ENCODE measurements at regions not wholly inside any gene's neighbourhood (a gene's known extent, or its start where the extent isn't known, plus 50 kb on each side); places are given as distances from the start of the nearest gene placed in this dataset.

DNA sequence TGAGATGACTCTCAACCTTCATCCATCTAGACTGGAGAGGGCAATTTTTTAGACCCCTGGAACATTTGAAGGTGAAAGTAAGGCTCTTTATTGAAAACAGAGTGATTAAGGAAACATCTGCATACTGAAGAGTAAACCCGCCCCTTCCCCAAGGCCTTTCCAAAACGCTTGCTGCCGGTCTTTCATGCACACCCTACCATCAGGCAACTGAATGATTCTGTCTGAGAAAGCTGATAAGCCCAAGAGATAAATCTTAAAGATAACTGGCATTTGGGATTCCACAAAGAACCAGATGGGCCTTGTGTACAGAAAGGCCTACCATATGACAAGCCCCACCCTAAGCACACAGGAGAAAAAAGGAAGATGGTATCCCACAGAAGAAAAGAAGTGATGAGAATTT lies 54.4 kb upstream of the PIK3R1 start:
- no peak for DNase-seq (ENCODE audit: low read depth in 2 of 2)

DNA sequence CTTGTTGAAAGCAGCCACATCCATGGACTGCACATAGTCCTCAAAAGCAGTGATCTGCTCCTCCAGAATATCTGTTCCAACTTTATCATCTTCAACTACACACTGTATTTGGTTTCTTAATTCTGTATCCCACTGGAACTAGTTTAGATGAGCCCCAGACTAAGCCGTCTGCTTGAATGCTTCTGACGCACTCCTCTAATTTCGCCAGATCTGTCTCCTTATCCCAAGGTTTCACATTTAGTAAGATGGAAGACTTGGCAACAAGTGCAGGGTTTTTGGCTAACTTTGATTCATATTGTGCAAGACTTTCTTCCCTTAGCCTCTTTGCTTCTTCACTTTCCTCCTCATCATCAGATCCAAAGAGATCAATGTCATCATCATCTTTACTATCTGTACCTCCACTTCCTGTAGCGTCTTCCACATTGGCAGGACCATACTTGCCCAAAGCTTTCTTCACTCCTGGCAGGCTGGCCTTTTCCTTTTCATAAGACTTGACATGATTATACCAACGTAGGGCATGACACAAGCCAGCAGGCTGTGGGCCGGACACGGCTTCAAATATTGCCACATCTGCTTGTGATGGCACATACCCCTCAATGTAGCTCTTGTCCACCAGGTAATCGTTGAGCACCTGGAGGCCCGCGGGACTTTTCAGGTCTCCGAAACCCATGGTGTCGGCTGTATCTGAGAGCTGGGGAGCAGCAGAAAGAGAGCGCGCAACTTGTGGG lies 56.2 kb upstream of the PIK3R1 start:
- DNase-seq (ENCODE audit: low read depth in 2 of 2): no peak

DNA sequence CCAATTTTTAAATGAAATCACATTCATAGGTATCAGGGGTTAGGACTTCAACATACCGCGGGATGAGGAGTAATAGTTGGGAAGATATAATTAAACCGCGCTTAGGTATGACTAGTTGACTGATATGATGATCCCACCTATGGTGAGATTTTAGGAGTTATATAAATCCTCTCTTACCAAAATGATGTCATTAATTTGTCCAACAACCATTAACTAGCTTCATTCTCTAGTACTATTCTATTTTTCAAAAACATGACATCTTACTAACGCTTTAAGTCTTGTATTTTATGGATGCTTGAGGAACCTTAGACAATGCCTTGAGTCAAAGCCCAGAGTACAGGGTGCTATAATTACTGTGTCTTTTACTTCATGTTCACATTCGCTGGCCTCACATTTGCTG lies 59.6 kb upstream of the PIK3R1 start:
- no peak for DNase-seq (ENCODE audit: low read depth in 2 of 2)

GRCh38 chr5:68154119-68154857 lies 61.3 kb upstream of the PIK3R1 start:
- DNase-seq (ENCODE audit: low read depth in 2 of 2): no peak

DNA sequence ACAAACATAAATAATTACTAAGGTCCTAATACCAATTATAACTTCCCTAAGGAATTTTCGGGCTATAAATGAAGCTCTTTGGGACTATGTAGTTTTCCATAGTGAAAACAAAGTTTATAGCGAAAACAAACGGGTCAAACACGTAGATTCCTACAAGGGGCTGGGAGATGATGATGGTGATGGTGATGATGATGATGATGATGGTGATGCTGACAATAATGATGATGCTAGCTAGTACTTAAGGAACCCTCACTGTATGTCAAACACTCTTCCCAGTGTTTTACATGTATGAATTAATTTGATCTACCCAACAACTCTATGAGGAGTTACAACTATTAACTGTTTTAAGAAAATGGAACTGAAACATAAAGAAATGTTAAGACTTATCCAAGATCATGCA lies 63.7 kb upstream of the PIK3R1 start:
- no peak for DNase-seq (ENCODE audit: low read depth in 2 of 2)

DNA sequence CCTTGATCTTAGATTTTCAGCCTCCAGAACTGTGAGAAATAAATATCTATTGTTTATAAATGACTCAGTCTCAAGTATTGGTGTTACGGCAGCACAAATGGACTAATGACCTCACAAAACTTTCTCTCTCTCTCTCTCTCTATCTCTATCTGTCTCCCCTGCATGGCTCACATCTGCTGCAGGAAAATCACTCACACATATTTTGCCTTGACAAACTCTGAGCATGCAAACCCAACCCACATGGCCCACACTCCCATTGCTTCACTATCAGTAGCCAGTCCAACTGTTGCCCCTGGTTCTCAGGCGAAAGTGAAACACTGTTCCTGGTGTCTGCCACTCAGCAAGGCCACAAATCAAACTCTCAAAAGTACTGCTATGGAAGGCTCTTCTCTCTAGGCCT lies 66.4 kb upstream of the PIK3R1 start:
- no peak for DNase-seq (ENCODE audit: low read depth in 2 of 2)

GRCh38 chr5:68148096-68148495 lies 67.5 kb upstream of the PIK3R1 start:
- DNase-seq (ENCODE audit: low read depth in 2 of 2): no peak

- no peak for DNase-seq (ENCODE audit: low read depth in 2 of 2)
These were observed 67.9 kb upstream of the PIK3R1 start for GRCh38 chr5:68147659-68148058.

GRCh38 chr5:68141494-68141893 lies 74.1 kb upstream of the PIK3R1 start:
- DNase-seq (ENCODE audit: low read depth in 2 of 2): no peak

DNA sequence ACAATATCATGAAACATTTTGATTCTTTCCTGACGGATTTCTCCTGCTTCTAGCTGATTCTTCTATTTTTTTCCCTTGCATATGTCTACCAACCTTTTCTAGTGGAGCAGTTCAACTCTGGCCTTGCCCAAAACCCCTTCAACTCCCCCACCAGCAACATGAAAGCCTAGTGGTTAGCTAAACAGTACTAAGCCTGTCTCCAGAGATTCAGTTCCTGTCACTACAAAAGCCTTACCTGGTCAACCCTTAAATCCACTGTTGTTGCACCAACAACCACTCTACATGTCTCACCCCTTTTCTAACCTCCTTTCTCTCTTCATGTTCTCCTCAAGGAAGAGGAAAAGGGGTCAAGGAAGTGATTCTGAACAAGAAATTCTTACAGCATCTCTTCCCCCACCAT lies 74.8 kb upstream of the PIK3R1 start:
- no peak for DNase-seq (ENCODE audit: low read depth in 2 of 2)

DNA sequence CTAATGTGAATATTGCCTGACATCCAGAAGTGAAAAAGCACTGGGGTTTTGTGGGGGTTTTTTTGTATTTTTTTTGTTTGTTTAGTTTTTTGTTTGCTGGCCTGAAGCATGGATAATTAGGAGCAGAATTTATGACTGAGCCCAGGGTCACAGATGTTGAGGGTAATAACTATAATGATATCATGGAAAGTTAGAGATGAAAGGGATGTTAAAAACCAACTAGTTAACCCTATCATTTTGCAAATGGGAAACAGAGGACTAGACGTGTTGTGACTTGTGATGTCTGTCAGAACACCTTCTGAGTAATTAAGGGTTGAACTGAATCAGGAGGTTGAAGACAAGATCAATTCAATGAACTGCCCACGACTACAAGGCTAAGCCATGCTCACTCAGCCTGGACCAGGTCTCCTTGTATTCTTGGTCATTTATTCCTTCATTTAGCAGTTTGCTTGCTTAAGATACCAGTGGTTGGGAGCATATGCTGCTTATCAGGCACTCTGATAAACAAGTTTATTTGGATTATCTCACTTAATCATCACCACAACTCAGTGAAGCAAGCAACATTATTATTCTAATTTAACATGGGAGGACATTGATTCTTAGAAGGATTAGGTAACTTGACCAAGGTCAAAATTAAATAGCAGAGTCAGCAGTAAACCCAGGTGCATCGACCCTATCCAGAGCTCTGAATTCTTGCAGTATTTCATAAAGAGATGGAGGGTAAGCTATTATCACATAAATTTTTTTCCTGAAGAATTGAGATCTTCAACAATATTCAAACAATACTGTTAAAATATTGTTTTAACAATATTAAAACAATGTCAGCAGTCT lies 75.7 kb upstream of the PIK3R1 start:
- no peak for DNase-seq (ENCODE audit: low read depth in 2 of 2)

- DNase-seq (ENCODE audit: low read depth in 2 of 2): no peak
These were observed 77.9 kb upstream of the PIK3R1 start for GRCh38 chr5:68137511-68138140.

- no peak for DNase-seq (ENCODE audit: low read depth in 2 of 2)
These were observed 80.8 kb upstream of the PIK3R1 start for GRCh38 chr5:68134669-68135313.

DNA sequence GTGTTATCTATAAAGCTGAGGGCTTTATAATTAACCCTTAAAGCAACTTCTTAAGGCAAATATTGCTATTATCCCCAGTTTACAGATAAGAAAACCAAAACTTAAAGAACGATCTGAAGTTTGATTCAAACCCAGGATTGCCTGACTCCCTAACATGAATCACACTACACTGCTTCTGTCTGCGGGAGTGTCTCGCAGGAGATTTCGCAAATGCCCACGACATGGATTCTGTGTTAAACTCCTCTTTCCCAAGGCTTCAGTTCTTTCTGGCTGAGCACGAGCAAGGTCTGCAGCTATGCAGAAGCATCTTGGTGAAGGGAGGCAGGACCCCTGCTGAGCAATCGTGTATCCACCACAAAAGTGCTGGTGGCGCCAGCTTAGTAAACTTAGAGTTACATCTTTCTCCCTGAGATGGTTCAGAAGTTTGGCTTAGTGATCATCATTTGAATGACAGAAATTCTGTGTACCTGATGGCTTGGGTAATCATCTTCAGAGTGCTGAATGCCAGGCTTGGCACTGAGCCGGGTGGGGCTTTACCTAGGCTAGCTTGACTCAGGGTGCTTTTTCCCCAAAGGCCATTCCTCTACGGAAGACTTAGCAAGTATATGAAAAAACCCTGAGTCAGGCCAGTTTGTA lies 81.4 kb upstream of the PIK3R1 start:
- no peak for DNase-seq (ENCODE audit: low read depth in 2 of 2)

GRCh38 chr5:68130253-68130652 lies 85.3 kb upstream of the PIK3R1 start:
- DNase-seq (ENCODE audit: low read depth in 2 of 2): no peak

GRCh38 chr5:68129364-68129763 lies 86.2 kb upstream of the PIK3R1 start:
- no peak for DNase-seq (ENCODE audit: low read depth in 2 of 2)

- no peak for DNase-seq (ENCODE audit: low read depth in 2 of 2)
These were observed 88.7 kb upstream of the PIK3R1 start for GRCh38 chr5:68126886-68127285.

DNA sequence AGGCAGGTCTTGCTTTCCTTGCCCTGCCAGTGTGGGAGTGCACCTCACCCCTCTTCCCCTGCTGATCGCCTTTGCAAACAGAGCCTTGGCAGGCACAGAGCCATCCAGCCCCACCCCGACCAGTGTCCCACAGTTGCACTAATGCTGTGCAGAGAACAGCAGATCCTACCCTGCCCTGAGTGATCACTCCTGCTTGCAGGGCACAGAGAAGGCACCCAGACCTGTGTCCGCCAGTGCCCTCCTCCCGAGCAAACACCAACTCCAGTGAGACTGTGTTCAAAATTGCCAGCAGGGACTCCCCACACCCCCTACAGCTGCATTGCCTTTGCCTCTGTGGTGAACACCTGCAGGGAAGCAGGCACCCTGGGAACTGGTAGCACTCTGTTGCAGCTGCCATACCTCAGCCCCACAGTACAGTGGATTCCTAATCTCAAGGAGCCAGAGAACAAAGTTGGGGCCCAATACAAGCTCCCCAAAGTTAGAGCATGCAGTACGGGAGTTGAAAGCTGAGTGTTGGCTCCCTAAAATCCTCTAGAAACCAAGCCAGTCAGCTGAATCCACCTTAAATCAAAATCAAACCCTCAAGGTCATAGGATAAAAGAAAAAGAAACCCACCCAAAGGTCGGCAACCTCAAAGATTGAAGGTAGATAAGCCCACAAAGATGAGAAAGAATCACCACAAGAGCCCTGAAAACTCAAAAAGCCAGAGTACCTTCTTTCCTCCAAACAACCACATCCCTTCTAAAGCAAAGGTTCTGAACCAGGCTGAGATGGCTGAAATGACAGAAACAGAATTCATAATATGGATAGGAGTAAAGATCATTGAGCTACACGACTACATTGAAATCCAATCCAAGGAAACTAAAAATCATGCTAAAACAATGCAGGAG lies 92.9 kb upstream of the PIK3R1 start:
- no peak for DNase-seq (ENCODE audit: low read depth in 2 of 2)

GRCh38 chr5:68116868-68117411 lies 98.6 kb upstream of the PIK3R1 start:
- no peak for DNase-seq (ENCODE audit: low read depth in 2 of 2)

GRCh38 chr5:68116408-68116807 lies 99.1 kb upstream of the PIK3R1 start:
- no peak for DNase-seq (ENCODE audit: low read depth in 2 of 2)
